ENCODE measurements at regions not wholly inside any gene's neighbourhood (a gene's known extent, or its start where the extent isn't known, plus 50 kb on each side); places are given as distances from the start of the nearest gene placed in this dataset.
"Not testable (repeated sequence)": the region's sequence is repeated elsewhere in the genome, so short reads cannot be mapped to it uniquely, and the experiment has no call there.

DNA sequence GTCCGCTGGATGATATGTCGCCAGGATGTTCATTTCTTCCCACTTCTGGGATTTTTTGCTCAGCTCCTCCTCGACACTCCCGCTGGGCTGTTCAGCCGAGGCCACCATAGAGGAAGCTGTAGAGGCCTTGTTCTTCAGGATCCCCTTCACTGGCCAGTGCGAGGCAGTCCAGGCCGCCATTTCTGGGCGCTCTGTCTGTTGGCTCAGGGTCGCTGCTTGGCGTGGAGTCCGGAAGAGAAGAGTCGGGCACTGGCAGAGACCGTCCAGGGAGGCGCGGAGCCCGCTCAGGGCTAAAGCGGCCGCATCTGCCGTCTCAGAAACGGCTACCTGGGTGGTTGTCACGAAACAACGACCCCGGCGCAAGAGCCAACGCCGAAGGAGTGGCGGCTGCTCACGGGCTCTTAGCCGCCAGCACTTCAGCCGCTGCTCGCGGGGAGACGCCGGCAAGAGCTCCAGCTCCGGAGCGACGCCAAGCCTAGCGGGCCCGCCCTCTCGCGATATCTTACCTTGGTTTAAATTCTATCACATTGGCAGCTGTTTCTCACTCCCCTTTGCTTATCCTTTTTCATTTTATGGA is 2395.9 kb upstream of the PCDH20 start:
- RAD21 ChIA-PET (ENCODE audit: unreplicated experiment); FAIRE-seq; intact Hi-C loops (cut with micrococcal nuclease; ENCODE audit: unreplicated experiment); H3K27me3 ChIP-seq (replicated peaks in 1 of 2; ENCODE audit: control insufficient read depth in 2 of 2, insufficient read depth in 2 of 2, low read length in 1 of 2); DNase-seq (ENCODE audit: low read depth, low spot score); H3K27ac ChIP-seq (ENCODE audit: control insufficient read depth, insufficient read depth); ATAC-seq; H3K36me3 ChIP-seq (ENCODE audit: control insufficient read depth in 2 of 2, insufficient read depth in 2 of 2, low read length in 1 of 2); CTCF ChIA-PET; H4K20me1 ChIP-seq (ENCODE audit: control insufficient read depth, insufficient read depth); H3K9me3 ChIP-seq (replicated peaks; ENCODE audit: control insufficient read depth, insufficient read depth, low read length); in situ Hi-C loops (cut with MboI); H3K4me3 ChIP-seq; H3K4me1 ChIP-seq (ENCODE audit: control insufficient read depth, insufficient read depth, low read length); H2AFZ ChIP-seq (ENCODE audit: control insufficient read depth, low read depth, low read length); H3K79me2 ChIP-seq (ENCODE audit: control insufficient read depth, insufficient read depth, low read length); BruUV-seq (replicated peaks); SMC1A ChIA-PET (ENCODE audit: uncharacterized antibody, unreplicated experiment); POLR2A ChIA-PET; H3K9ac ChIP-seq (ENCODE audit: control insufficient read depth, insufficient read depth, low read length); H3K4me2 ChIP-seq (ENCODE audit: control insufficient read depth, insufficient read depth): not testable (repeated sequence)
- 78% methylated on average over 41 of the region's 41 CpGs for WGBS (ENCODE audit: insufficient coverage, insufficient replicate concordance, low lambda C conversion rate, missing lambda C conversion rate)

DNA sequence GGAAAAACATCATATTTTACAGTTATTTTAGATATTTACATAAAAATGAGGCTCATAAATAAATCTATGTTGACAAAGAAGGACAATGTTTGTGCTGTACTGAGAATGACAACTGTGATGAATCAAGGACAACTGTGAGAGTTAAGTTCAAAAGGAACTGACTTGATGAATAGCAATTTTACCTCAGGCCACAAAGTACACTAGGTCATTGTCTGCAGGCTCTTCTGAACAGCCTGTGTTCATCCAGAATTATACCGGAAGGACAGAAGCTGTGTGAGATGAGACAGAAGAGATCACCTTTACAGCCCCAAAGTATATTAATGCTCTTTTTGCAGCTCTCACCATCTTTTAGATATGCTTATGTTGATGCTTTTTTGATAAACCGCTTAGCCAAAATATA is 2375.5 kb upstream of the PCDH20 start:
- H4K20me1 ChIP-seq (ENCODE audit: control insufficient read depth, insufficient read depth); H3K4me1 ChIP-seq (ENCODE audit: control insufficient read depth, insufficient read depth, low read length); H3K79me2 ChIP-seq (ENCODE audit: control insufficient read depth, insufficient read depth, low read length); H3K9ac ChIP-seq (ENCODE audit: control insufficient read depth, insufficient read depth, low read length); CTCF ChIA-PET; H3K27ac ChIP-seq (ENCODE audit: control insufficient read depth, insufficient read depth); H3K36me3 ChIP-seq (ENCODE audit: control insufficient read depth in 2 of 2, insufficient read depth in 2 of 2, low read length in 1 of 2); BruUV-seq (replicated peaks); ATAC-seq; H3K4me3 ChIP-seq; H2AFZ ChIP-seq (ENCODE audit: control insufficient read depth, low read depth, low read length); RAD21 ChIA-PET (ENCODE audit: unreplicated experiment); DNase-seq (ENCODE audit: low read depth, low spot score); in situ Hi-C loops (cut with MboI); H3K4me2 ChIP-seq (ENCODE audit: control insufficient read depth, insufficient read depth); SMC1A ChIA-PET (ENCODE audit: uncharacterized antibody, unreplicated experiment); intact Hi-C loops (cut with micrococcal nuclease; ENCODE audit: unreplicated experiment); H3K27me3 ChIP-seq (replicated peaks in 1 of 2; ENCODE audit: control insufficient read depth in 2 of 2, insufficient read depth in 2 of 2, low read length in 1 of 2); POLR2A ChIA-PET; H3K9me3 ChIP-seq (replicated peaks; ENCODE audit: control insufficient read depth, insufficient read depth, low read length): not testable (repeated sequence)
- peak; percentile 59 for FAIRE-seq
- 97% methylated on average over 2 of the region's 2 CpGs for WGBS (ENCODE audit: insufficient coverage, insufficient replicate concordance, low lambda C conversion rate, missing lambda C conversion rate)

DNA sequence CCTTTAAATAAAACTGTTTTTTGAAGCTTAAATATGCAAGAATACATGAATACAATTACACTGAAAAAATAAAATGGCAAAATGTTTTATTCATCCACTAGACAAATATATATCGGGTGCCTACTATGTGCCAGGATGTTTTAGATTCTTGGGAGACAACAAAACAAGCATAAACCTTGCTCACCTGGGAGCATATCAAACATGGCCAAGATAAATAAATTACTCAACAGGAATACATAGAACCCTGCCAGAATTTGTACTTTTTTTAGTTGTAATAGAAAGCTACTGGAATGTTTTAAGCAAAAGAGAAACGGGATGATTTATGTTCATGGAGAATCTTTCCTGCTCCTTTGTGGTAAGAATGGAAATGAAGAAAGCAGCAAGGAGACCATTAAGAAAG is 2358.5 kb upstream of the PCDH20 start:
- ATAC-seq (no peak), FAIRE-seq (no peak), DNase-seq (ENCODE audit: low read depth, low spot score) (no peak)
- RAD21 ChIA-PET (ENCODE audit: unreplicated experiment), result no interaction called here
- WGBS (ENCODE audit: insufficient coverage, insufficient replicate concordance, low lambda C conversion rate, missing lambda C conversion rate), result 21% methylated on average over 2 of the region's 2 CpGs
- SMC1A ChIA-PET (ENCODE audit: uncharacterized antibody, unreplicated experiment), result no interaction called here
- H3K27ac ChIP-seq (ENCODE audit: control insufficient read depth, insufficient read depth), result no peak overlapping the region
- H3K9me3 ChIP-seq (replicated peaks; ENCODE audit: control insufficient read depth, insufficient read depth, low read length), result no peaks in the 10 kb centered on the region
- in situ Hi-C loops (cut with MboI), result no loop called here
- no TSS peak for BruUV-seq (replicated peaks)
- no peaks in the 10 kb centered on the region for H4K20me1 ChIP-seq (ENCODE audit: control insufficient read depth, insufficient read depth)
- CTCF ChIA-PET, result no interaction called here
- H3K4me1 ChIP-seq (ENCODE audit: control insufficient read depth, insufficient read depth, low read length), result no peaks in the 10 kb centered on the region
- H3K4me3 ChIP-seq, result no peak overlapping the region
- H3K9ac ChIP-seq (ENCODE audit: control insufficient read depth, insufficient read depth, low read length), result no peak overlapping the region
- POLR2A ChIA-PET, result no interaction called here
- no peaks in the 10 kb centered on the region for H3K27me3 ChIP-seq (replicated peaks in 1 of 2; ENCODE audit: control insufficient read depth in 2 of 2, insufficient read depth in 2 of 2, low read length in 1 of 2)
- no peak overlapping the region for H2AFZ ChIP-seq (ENCODE audit: control insufficient read depth, low read depth, low read length)
- H3K36me3 ChIP-seq (ENCODE audit: control insufficient read depth in 2 of 2, insufficient read depth in 2 of 2, low read length in 1 of 2), result no peaks in the 10 kb centered on the region
- no peak for TF ChIP-seq ESRRA (IDR thresholded peaks at IDR 0.05; ENCODE audit: low read length)
- no peak for TF ChIP-seq POLR2AphosphoS2 (IDR thresholded peaks at IDR 0.05; ENCODE audit: low read depth, low read length)
- no peak for TF ChIP-seq RELA (IDR thresholded peaks at IDR 0.05; ENCODE audit: borderline replicate concordance, partially characterized antibody)
- TF ChIP-seq, protein P1, sequence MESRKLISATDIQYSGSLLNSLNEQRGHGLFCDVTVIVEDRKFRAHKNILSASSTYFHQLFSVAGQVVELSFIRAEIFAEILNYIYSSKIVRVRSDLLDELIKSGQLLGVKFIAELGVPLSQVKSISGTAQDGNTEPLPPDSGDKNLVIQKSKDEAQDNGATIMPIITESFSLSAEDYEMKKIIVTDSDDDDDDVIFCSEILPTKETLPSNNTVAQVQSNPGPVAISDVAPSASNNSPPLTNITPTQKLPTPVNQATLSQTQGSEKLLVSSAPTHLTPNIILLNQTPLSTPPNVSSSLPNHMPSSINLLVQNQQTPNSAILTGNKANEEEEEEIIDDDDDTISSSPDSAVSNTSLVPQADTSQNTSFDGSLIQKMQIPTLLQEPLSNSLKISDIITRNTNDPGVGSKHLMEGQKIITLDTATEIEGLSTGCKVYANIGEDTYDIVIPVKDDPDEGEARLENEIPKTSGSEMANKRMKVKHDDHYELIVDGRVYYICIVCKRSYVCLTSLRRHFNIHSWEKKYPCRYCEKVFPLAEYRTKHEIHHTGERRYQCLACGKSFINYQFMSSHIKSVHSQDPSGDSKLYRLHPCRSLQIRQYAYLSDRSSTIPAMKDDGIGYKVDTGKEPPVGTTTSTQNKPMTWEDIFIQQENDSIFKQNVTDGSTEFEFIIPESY (IDR thresholded peaks at IDR 0.05), result no peak
- no peak for TF ChIP-seq ETV6 (conservative IDR thresholded peaks at IDR 0.05 in 1 of 2, IDR thresholded peaks at IDR 0.05 in 1 of 2; ENCODE audit: borderline replicate concordance in 1 of 2, low read depth in 1 of 2)
- no peak for TF ChIP-seq CBFB (IDR thresholded peaks at IDR 0.05; ENCODE audit: low read depth)
- no peak for TF ChIP-seq GABPA (IDR thresholded peaks at IDR 0.05; ENCODE audit: low read depth)
- TF ChIP-seq CHD4 (IDR thresholded peaks at IDR 0.05), result no peak
- H3K4me2 ChIP-seq (ENCODE audit: control insufficient read depth, insufficient read depth), result no peak overlapping the region
- intact Hi-C loops (cut with micrococcal nuclease; ENCODE audit: unreplicated experiment), result no loop called here
- no peaks in the 10 kb centered on the region for H3K79me2 ChIP-seq (ENCODE audit: control insufficient read depth, insufficient read depth, low read length)
